ENCODE measurements at regions not wholly inside any gene's neighbourhood (a gene's known extent, or its start where the extent isn't known, plus 50 kb on each side); places are given as distances from the start of the nearest gene placed in this dataset.

DNA sequence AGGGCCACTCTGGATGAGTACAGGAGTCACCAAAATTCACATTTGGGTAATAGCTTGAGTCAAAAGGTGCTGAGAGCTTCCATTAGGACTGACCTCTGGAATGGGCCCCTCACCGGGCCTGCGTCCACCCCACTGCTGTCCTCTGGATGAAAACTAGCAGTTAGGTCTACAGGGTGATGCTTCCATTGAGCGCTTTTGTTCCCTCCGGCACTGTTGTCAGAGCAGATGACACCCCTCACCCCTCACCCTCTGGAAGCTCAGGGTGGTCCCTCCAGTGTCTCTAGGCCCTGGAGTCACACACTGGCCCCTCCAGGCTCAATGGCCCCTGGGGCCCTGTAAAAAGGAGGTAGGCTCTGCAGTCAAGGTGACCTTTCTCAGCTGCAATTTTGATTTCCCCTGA is 187.8 kb upstream of the GPR12 start:
- H3K9me3 ChIP-seq = no peaks in the 10 kb centered on the region
- DNase-seq = no peak
- CTCF ChIA-PET = interaction anchor here (2.2 to 3.9 kb wide), 4 partner anchors 8 to 255 kb away, joined by 12 to 59 read pairs (median 22); no protein-coding TSS in a partner anchor
- POLR2A ChIA-PET = no interaction called here
- Mint-ChIP-seq H3K4me3 (ENCODE audit: unreplicated experiment) (no peak overlapping the region), H3K36me3 (ENCODE audit: insufficient read depth, unreplicated experiment) (peaks cover 5% of the 10 kb centered on the region), H3K4me1 (ENCODE audit: low read depth, unreplicated experiment) (peaks cover 32% of the 10 kb centered on the region), H3K27me3 (ENCODE audit: insufficient read depth, unreplicated experiment) (no peaks in the 10 kb centered on the region), H3K9me3 (ENCODE audit: unreplicated experiment) (no peaks in the 10 kb centered on the region), H3K27ac (ENCODE audit: unreplicated experiment) (no peak overlapping the region)
- peaks cover 60% of the 10 kb centered on the region for H3K4me1 ChIP-seq
- 0 out of 2 replicates have a peak, but pooled peaks cover 2% of the 10 kb centered on the region for H3K36me3 ChIP-seq (ENCODE audit: control insufficient read depth, insufficient read depth, low read length)
- no peaks in the 10 kb centered on the region for H3K27me3 ChIP-seq (replicated peaks; ENCODE audit: control insufficient read depth, insufficient read depth, low read length)
- TF ChIP-seq, protein P1, sequence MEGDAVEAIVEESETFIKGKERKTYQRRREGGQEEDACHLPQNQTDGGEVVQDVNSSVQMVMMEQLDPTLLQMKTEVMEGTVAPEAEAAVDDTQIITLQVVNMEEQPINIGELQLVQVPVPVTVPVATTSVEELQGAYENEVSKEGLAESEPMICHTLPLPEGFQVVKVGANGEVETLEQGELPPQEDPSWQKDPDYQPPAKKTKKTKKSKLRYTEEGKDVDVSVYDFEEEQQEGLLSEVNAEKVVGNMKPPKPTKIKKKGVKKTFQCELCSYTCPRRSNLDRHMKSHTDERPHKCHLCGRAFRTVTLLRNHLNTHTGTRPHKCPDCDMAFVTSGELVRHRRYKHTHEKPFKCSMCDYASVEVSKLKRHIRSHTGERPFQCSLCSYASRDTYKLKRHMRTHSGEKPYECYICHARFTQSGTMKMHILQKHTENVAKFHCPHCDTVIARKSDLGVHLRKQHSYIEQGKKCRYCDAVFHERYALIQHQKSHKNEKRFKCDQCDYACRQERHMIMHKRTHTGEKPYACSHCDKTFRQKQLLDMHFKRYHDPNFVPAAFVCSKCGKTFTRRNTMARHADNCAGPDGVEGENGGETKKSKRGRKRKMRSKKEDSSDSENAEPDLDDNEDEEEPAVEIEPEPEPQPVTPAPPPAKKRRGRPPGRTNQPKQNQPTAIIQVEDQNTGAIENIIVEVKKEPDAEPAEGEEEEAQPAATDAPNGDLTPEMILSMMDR (IDR thresholded peaks at IDR 0.05; ENCODE audit: insufficient read depth in 1 of 2, low read depth in 1 of 2, low read length in 1 of 2, severe bottlenecking in 1 of 2, unreplicated experiment in 1 of 2) = no peak
- no peak overlapping the region for H3K4me3 ChIP-seq (ENCODE audit: low read depth, low read length)
- no TSS peak for BruUV-seq (replicated peaks)
- intact Hi-C loops (cut with micrococcal nuclease; ENCODE audit: unreplicated experiment) = loop anchor here (5.0 kb wide), 2 partner anchors 224 to 324 kb away; partner anchors contain the start of genes RASL11A and USP12

DNA sequence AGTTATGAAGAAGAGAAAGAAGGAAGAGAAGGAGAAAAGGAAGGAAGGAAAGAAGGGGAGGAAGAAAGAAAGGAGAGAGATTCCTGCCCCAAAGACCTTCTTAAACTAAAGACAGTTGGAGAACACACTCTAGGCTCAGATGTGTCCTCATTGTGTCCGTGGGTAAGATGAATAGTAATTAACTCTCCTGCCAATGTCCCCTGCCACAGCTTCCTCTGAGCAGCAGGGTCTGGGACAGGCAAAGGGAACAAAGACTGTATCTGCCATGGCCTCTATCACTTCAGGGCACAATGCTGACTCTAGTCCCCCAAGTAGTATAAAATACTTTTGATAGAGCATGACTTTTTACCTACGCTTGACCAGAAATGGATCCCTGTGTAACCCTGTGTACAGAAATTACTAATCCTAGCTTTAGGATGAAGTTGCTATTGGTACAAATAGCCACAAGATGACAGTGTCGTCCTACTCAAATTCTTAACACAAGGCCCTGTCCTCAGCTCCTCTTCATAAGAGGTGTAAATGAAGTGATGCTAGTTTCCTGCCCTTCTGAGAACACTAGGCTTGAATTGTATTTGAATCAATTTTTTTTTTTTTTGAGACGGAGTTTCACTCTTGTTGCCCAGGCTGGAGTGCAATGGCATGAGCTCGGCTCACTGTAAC is 186.2 kb upstream of the GPR12 start:
- H3K36me3 ChIP-seq (ENCODE audit: control insufficient read depth, insufficient read depth, low read length) = 0 out of 2 replicates have a peak, but pooled peaks cover 2% of the 10 kb centered on the region
- peak; percentile 32 to 69 for DNase-seq
- ChIA-PET CTCF (interaction anchor here (0.5 to 3.3 kb wide), 44 partner anchors 10 to 1313 kb away, joined by 3 to 128 read pairs (median 5); partner anchors contain the start of genes GTF3A and RASL11A), POLR2A (interaction anchor here (0.7 to 1.2 kb wide), 8 partner anchors 10 to 412 kb away, joined by 3 to 6 read pairs (median 4); no protein-coding TSS in a partner anchor)
- intact Hi-C loops (cut with micrococcal nuclease; ENCODE audit: unreplicated experiment) = loop anchor here (1.0 to 5.0 kb wide), 6 partner anchors 9 to 879 kb away; partner anchors contain the start of genes RASL11A and USP12
- Mint-ChIP-seq H3K9me3 (ENCODE audit: unreplicated experiment) (no peaks in the 10 kb centered on the region), H3K36me3 (ENCODE audit: insufficient read depth, unreplicated experiment) (peaks cover 5% of the 10 kb centered on the region), H3K27me3 (ENCODE audit: insufficient read depth, unreplicated experiment) (no peaks in the 10 kb centered on the region), H3K27ac (ENCODE audit: unreplicated experiment) (no peak overlapping the region), H3K4me3 (ENCODE audit: unreplicated experiment) (no peak overlapping the region), H3K4me1 (ENCODE audit: low read depth, unreplicated experiment) (peaks cover 34% of the 10 kb centered on the region)
- peaks cover 48% of the 10 kb centered on the region for H3K4me1 ChIP-seq
- BruUV-seq (replicated peaks) = no TSS peak
- H3K27me3 ChIP-seq (replicated peaks; ENCODE audit: control insufficient read depth, insufficient read depth, low read length) = no peaks in the 10 kb centered on the region
- no peak overlapping the region for H3K4me3 ChIP-seq (ENCODE audit: low read depth, low read length)
- no peaks in the 10 kb centered on the region for H3K9me3 ChIP-seq
- TF ChIP-seq, protein P1 (IDR thresholded peaks at IDR 0.05; ENCODE audit: insufficient read depth in 1 of 2, low read depth in 1 of 2, low read length in 1 of 2, severe bottlenecking in 1 of 2, unreplicated experiment in 1 of 2) = peak; percentile 87 to 97

DNA sequence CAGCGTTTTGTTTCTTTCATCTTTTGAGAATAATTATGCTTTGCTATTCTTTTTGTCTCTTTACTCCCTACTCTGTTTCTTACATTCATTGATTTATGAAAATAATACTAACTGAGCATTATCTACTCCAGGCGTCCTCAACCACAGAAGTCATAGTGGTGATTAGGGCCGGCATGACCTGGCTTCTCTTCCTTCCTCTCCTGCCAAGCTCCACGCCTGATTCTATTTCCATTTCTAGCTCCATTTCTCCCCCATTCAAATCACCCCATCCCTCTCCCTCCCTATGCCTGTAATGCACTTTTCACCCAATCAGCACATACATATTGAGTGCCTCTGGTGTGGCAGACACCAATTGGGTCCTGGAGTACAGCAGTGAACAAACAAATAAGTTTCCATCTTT is 183.2 kb upstream of the GPR12 start:
- POLR2A ChIA-PET = interaction anchor here (0.6 kb wide), 1 partner anchor 41 kb away, joined by 3 read pairs; no protein-coding TSS in a partner anchor
- H3K27me3 Mint-ChIP-seq (ENCODE audit: insufficient read depth, unreplicated experiment) = no peaks in the 10 kb centered on the region
- H3K36me3 Mint-ChIP-seq (ENCODE audit: insufficient read depth, unreplicated experiment) = no peaks in the 10 kb centered on the region
- TF ChIP-seq, protein P1 (IDR thresholded peaks at IDR 0.05; ENCODE audit: insufficient read depth in 1 of 2, low read depth in 1 of 2, low read length in 1 of 2, severe bottlenecking in 1 of 2, unreplicated experiment in 1 of 2) = no peak
- intact Hi-C loops (cut with micrococcal nuclease; ENCODE audit: unreplicated experiment) = no loop called here
- CTCF ChIA-PET = interaction anchor here (0.9 kb wide), 1 partner anchor 883 kb away, joined by 3 read pairs; no protein-coding TSS in a partner anchor
- peaks cover 21% of the 10 kb centered on the region for H3K4me1 Mint-ChIP-seq (ENCODE audit: low read depth, unreplicated experiment)
- no peak overlapping the region for H3K4me3 Mint-ChIP-seq (ENCODE audit: unreplicated experiment)
- H3K4me3 ChIP-seq (ENCODE audit: low read depth, low read length) = no peak overlapping the region
- no peaks in the 10 kb centered on the region; the same call in 1 of the 2 replicates for H3K9me3 ChIP-seq
- H3K27me3 ChIP-seq (replicated peaks; ENCODE audit: control insufficient read depth, insufficient read depth, low read length) = no peaks in the 10 kb centered on the region
- BruUV-seq (replicated peaks) = no TSS peak
- 0 out of 2 replicates have a peak, but pooled peaks cover 2% of the 10 kb centered on the region for H3K36me3 ChIP-seq (ENCODE audit: control insufficient read depth, insufficient read depth, low read length)
- H3K4me1 ChIP-seq = peaks cover 38% of the 10 kb centered on the region
- H3K9me3 Mint-ChIP-seq (ENCODE audit: unreplicated experiment) = no peaks in the 10 kb centered on the region
- DNase-seq = peak in 1 of 2 experiments; percentile 2
- no peak overlapping the region for H3K27ac Mint-ChIP-seq (ENCODE audit: unreplicated experiment)
